NCI-H748 (cell line): ENCODE measurements at regions not wholly inside any gene's neighbourhood (a gene's known extent, or its start where the extent isn't known, plus 50 kb on each side); places are given as distances from the start of the nearest gene placed in this dataset.

Source experiments
- DNase-seq: peaks from one replicate; lab custom pipeline; 2025; ENCODE audit not compliant: unreplicated experiment; lab: John Stamatoyannopoulos, UW

- no peak for DNase-seq
Observed at GRCh38 chr5:4053136-4053535, 457.5 kb downstream of the IRX1 start.

- DNase-seq, result no peak
Observed at GRCh38 chr5:4054092-4054491, 458.5 kb downstream of the IRX1 start.

- no peak for DNase-seq
Observed at GRCh38 chr5:4058899-4059298, 463.3 kb downstream of the IRX1 start.

- no peak for DNase-seq
Observed at GRCh38 chr5:4065472-4066320, 470.1 kb downstream of the IRX1 start.

GRCh38 chr5:4068171-4068570, 472.5 kb downstream of the IRX1 start:
- no peak for DNase-seq

GRCh38 chr5:4078544-4078943, 482.9 kb downstream of the IRX1 start:
- no peak for DNase-seq

- DNase-seq, result no peak
Observed at GRCh38 chr5:4079831-4080230, 484.2 kb downstream of the IRX1 start.

GRCh38 chr5:4080370-4080769, 484.7 kb downstream of the IRX1 start:
- no peak for DNase-seq

GRCh38 chr5:4081059-4081458, 485.4 kb downstream of the IRX1 start:
- DNase-seq, result no peak

- DNase-seq, result no peak
Observed at GRCh38 chr5:4081466-4081865, 485.8 kb downstream of the IRX1 start.

GRCh38 chr5:4082966-4083564, 487.4 kb downstream of the IRX1 start:
- DNase-seq, result no peak

GRCh38 chr5:4083591-4084337, 488.1 kb downstream of the IRX1 start:
- DNase-seq, result no peak

- no peak for DNase-seq
Observed at GRCh38 chr5:4086081-4086480, 490.4 kb downstream of the IRX1 start.

GRCh38 chr5:4087110-4087509, 491.5 kb downstream of the IRX1 start:
- DNase-seq, result no peak

GRCh38 chr5:4089087-4089486, 493.5 kb downstream of the IRX1 start:
- no peak for DNase-seq

GRCh38 chr5:4093236-4093635, 497.6 kb downstream of the IRX1 start:
- no peak for DNase-seq

- DNase-seq, result no peak
Observed at GRCh38 chr5:4093970-4094369, 498.3 kb downstream of the IRX1 start.

GRCh38 chr5:4095918-4096630, 500.4 kb downstream of the IRX1 start:
- DNase-seq, result no peak

GRCh38 chr5:4097199-4097598, 501.6 kb downstream of the IRX1 start:
- DNase-seq, result no peak

GRCh38 chr5:4098226-4098625, 502.6 kb downstream of the IRX1 start:
- DNase-seq, result no peak

- no peak for DNase-seq
Observed at GRCh38 chr5:4099386-4099785, 503.8 kb downstream of the IRX1 start.
